Muscle of leg (tissue), 3 donors: ENCODE measurements at regions not wholly inside any gene's neighbourhood (a gene's known extent, or its start where the extent isn't known, plus 50 kb on each side); places are given as distances from the start of the nearest gene placed in this dataset.

Source experiments
- DNase-seq: peaks from one replicate; pipeline ENCODE4 v3.0.0; 2013
- H3K27ac ChIP-seq: one replicate; pipeline ENCODE4 v1.5.1; 2013; ENCODE audit warnings: mild to moderate bottlenecking, low read length, control low read depth
- H3K27me3 ChIP-seq: one replicate; pipeline ENCODE4 v1.6.1; 2013; ENCODE audit warnings: low read length; ENCODE audit not compliant: control insufficient read depth, insufficient read depth
- H3K36me3 ChIP-seq: one replicate; pipeline ENCODE4 v1.6.1; 2013; ENCODE audit warnings: low read length; ENCODE audit not compliant: control insufficient read depth, insufficient read depth
- H3K4me1 ChIP-seq: one replicate; pipeline ENCODE4 v1.6.1; 2013; ENCODE audit warnings: low read length; ENCODE audit not compliant: control insufficient read depth, insufficient read depth
- H3K4me3 ChIP-seq: one replicate; pipeline ENCODE4 v1.5.1; 2013; ENCODE audit warnings: low read length, control low read depth
- H3K9me3 ChIP-seq: replicated peaks from 2 replicates; pipeline ENCODE4 v1.6.1; 2013; ENCODE audit warnings: low read depth, low read length; ENCODE audit not compliant: control insufficient read depth
- WGBS: methylation state at CpG from one replicate; pipeline ENCODE4 v1.1.5; 2013; ENCODE audit warnings: missing lambda C conversion rate; ENCODE audit not compliant: insufficient coverage; 5-methylcytosine and 5-hydroxymethylcytosine counted together

DNA sequence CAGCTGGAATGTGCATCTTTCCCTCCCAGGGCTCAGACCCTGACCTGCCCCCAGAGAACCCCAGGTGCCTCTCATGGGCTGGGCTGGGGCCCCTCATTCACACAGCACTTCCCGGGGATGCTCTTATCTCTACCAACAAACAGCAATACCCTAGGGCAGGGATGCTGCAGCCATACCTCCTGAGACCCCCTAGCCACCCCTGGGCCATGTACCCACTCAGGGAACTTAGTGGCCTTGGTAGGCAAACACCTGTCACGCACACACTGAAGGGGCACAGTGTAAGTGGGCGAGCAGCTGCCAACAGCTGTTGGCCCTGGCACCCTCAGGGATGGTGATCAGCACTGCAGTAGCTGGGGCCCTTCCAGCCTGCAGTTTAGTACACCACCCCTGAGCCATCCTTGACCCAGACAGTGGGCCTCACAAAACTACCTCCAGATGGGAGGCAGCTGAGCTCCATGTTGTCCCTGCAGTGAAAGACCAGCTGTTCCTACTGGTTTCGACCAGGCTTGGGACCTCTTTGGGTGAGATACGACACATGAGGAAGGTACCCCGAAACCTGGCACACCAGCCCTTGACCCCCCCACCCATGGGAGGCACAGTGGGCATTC is 1723.6 kb downstream of the TP53TG3F start:
- H3K9me3 ChIP-seq, result peaks cover 54% of the 10 kb centered on the region
- DNase-seq, result no peak
- H3K27me3 ChIP-seq, result no peaks in the 10 kb centered on the region
- no peaks in the 10 kb centered on the region for H3K36me3 ChIP-seq
- no peak overlapping the region for H3K4me3 ChIP-seq
- H3K27ac ChIP-seq, result no peak overlapping the region
- 58% methylated on average over 4 of the region's 6 CpGs for WGBS
- no peaks in the 10 kb centered on the region for H3K4me1 ChIP-seq

DNA sequence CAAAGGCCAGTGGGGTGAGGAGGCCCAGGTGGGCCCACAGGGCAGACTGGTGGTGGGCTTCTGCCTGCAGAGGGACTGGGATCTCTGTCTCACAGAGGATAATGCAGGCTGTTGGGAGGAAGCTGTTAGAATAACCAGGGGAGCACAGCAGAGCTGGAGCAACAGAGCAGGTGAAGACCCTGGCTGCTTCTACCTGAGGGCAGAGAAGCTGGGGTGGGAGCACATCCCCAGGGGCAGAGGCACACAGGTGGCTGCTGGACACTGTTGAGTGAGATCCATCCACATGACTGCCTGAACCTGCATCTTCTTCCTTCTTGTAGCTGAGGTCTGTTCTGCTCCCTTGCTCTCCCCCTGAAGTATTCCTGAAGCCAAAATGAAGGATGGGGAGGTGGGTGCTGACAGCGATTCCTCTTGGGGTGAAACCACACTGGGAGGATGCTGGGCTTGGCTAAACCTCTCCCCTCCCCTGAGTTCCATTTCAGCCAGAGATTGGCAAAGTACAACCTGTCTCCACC is 1725.0 kb downstream of the TP53TG3F start:
- WGBS, result no CpG with 5 or more reads among the region's 1 CpG
- no peak overlapping the region for H3K27ac ChIP-seq
- H3K27me3 ChIP-seq, result no peaks in the 10 kb centered on the region
- H3K9me3 ChIP-seq, result peaks cover 58% of the 10 kb centered on the region
- H3K36me3 ChIP-seq, result no peaks in the 10 kb centered on the region
- H3K4me3 ChIP-seq, result no peak overlapping the region
- no peaks in the 10 kb centered on the region for H3K4me1 ChIP-seq
- DNase-seq, result no peak

DNA sequence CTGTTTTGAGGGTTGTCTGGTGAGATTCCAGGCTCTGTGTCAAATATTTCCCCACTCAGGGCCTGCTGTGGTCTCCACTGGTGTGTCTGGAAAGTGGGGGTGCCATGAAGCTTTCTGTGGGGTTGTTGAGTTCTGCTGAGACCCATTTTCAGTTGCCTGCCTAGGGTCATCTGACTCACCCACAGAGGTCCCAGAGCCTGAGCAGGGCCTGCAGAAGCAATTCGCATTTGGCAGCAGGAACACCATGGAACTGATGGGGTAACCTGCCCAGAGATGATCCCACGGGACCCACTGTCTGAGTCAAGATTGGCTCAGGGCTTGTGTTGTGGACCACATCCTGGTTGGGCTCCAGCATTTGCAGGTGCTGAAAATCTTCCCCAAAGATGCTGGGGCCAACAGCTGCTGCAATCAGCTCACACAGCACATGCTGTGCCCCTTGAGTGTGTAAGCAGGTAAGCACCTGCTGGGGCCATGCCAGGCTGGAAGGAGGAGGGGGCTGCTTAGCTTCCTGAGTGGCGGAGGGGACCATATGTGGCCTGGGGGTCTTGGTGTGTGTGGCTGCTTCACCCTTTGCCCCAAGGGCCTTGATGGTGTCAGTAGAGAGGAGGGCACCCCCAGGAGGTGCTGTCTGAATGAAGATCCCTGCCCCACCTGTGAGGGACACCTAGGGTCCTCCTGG is 1726.1 kb downstream of the TP53TG3F start:
- WGBS, result 52% methylated on average over 2 of the region's 3 CpGs
- H3K36me3 ChIP-seq, result no peaks in the 10 kb centered on the region
- H3K9me3 ChIP-seq, result peaks cover 58% of the 10 kb centered on the region
- no peaks in the 10 kb centered on the region for H3K4me1 ChIP-seq
- no peaks in the 10 kb centered on the region for H3K27me3 ChIP-seq
- H3K4me3 ChIP-seq, result no peak overlapping the region
- H3K27ac ChIP-seq, result no peak overlapping the region
- DNase-seq, result no peak

DNA sequence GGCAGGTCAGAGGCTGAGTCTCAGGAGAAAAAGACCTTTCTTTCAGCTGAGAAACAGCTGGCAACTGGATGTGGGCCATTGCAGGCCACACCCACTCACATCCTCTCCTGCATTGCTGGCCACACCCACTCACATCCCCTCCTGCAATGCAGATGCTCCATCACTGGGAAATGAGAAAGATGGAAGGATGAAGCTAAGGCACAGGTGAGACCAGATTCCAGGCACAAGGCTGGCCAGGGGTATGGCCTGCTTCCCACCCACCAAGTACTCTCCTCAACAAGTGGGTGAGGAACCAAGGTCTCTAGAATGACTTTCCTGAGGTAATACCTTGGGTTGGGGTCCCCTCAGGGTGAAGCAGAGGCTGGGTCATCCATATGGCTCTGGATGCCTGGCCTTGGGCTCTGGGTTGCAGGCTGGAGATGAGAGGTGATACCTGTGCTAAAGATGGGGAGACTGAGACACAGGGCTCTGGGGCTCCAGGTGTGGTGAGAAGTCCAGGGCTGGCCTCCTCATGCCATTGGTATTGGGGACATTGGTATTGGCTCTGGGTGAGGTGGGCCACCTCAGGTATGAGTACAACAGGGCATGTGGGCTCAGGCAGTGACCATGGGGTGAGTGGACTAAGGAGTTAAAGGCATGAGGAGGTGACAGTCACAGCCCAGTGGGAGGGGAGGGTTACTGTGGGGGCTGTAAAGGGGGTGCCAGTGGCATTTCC is 1726.8 kb downstream of the TP53TG3F start:
- Histone ChIP-seq H3K4me3 (no peak overlapping the region), H3K4me1 (no peaks in the 10 kb centered on the region), H3K36me3 (no peaks in the 10 kb centered on the region), H3K27ac (no peak overlapping the region), H3K27me3 (no peaks in the 10 kb centered on the region), H3K9me3 (peaks cover 54% of the 10 kb centered on the region)
- no peak for DNase-seq

DNA sequence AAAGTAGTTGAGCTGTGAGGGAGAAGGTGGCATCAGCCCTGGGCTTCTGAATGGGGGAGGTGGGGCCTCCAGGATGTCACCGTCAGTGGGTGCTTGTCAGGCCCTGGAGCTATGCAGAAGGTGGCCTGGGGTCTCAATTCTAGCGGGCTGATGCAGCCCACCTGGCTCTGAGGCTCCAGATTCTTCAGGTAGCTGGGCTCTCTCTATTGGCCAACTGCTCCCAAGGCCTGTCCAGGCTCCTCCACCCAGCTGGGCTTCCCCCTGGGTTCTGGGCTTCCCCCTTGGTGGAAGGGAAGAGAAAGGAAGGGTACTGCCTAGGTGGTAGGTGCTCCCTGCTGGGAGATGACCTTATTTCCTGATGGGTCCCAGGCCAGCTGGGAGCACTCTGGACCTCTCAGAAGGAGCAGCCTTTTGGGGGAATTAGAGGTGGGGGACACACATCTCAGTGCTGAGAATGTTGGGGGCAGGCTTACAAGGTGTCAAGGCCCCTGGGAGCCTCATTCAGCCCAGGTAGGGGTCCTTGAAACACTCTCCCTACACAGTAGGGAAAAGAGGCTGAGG is 1728.3 kb downstream of the TP53TG3F start:
- Histone ChIP-seq H3K4me3 (no peak overlapping the region), H3K27ac (no peak overlapping the region), H3K9me3 (peaks cover 39% of the 10 kb centered on the region), H3K36me3 (no peaks in the 10 kb centered on the region), H3K27me3 (no peaks in the 10 kb centered on the region), H3K4me1 (no peaks in the 10 kb centered on the region)
- 25% methylated on average over 1 of the region's 2 CpGs for WGBS
- no peak for DNase-seq

DNA sequence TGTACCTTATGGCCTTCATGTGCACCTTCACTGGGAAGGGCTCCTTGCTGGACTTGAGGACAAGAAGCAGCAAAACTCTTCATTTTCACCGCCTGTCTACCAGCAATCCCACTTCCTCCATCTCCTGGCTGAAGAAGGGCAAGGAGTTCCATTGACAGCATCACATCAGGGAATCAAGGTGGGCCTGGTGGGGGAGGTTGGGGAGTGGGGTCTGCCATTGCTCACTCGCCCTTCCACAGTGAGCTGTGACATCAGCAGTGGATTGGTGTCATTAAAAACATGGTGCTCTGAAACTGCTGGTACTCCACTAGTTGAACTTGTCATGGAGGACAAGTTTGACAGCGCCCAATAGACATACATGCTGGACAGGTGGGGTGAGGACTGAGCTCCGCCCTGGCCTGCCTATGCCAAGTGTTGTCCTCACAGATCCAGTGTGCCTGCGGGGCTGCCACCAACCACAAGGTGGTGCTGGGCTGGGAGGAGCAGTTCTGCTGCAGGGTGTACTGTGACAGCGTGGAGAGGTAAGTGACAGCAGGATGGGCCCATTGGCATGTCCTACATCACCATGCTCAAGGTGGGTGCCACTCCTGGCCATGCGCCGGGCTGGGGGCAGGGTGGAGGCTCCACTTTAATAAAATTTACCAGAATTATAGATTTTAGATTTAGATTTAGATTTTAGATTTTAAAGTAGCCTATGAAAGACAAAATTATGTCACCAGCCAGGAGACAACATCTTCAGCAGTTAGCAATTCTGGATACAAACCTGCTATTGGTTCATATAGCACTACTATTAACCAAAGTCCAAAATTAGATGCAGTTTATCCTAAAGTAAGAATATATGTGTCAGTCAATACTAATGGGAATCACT is 1729.1 kb downstream of the TP53TG3F start:
- H3K27ac ChIP-seq, result no peak overlapping the region
- WGBS, result 66% methylated on average over 3 of the region's 8 CpGs
- no peaks in the 10 kb centered on the region for H3K4me1 ChIP-seq
- DNase-seq, result no peak
- peaks cover 32% of the 10 kb centered on the region for H3K9me3 ChIP-seq
- H3K27me3 ChIP-seq, result no peaks in the 10 kb centered on the region
- H3K4me3 ChIP-seq, result no peak overlapping the region
- no peaks in the 10 kb centered on the region for H3K36me3 ChIP-seq

DNA sequence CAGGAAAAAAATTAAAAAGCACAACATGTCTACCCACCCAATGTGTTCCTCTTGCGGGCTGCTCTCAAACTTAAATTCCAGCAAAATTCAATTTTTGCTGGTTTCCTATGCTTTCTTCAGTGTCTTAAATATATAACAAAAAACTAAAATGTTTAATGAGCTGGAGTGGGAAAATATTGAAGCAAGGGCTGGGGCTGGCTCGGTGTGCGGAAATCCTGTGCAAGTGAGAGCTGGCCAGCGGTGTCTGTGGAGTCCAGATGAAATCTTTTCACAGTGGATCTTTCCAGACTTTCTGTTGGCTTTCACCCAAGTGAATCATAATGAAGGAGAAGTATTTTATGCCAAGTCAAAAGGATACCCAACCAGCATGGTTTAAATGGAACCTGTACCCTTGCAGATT is 1733.6 kb downstream of the TP53TG3F start:
- Histone ChIP-seq H3K4me3 (no peak overlapping the region), H3K4me1 (no peaks in the 10 kb centered on the region), H3K36me3 (no peaks in the 10 kb centered on the region), H3K27ac (no peak overlapping the region), H3K9me3 (peaks cover 35% of the 10 kb centered on the region), H3K27me3 (no peaks in the 10 kb centered on the region)
- WGBS, result 65% methylated on average over 3 of the region's 4 CpGs
- no peak for DNase-seq

DNA sequence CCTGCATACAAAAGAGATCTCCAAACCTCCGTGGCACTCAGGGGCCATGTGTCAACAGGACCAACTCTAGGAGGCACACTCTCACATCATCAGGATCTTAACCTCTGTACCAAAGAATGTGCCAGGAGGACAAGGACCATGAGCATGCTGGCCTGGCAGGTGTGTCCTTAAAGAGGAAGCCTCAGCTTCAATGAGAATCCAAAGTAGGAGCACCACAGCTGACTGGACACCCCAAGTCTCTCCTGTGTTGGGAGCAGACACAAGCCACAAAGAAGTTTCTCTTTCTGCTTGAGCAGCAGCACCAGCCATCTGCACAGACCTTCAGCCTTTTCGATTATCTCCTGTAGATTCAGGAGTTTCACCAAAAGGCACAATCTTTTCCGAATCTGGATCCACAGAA is 1734.5 kb downstream of the TP53TG3F start:
- H3K27ac ChIP-seq, result no peak overlapping the region
- H3K9me3 ChIP-seq, result peaks cover 36% of the 10 kb centered on the region
- H3K4me3 ChIP-seq, result no peak overlapping the region
- no peaks in the 10 kb centered on the region for H3K4me1 ChIP-seq
- DNase-seq, result no peak
- 60% methylated on average over 1 of the region's 3 CpGs for WGBS
- no peaks in the 10 kb centered on the region for H3K36me3 ChIP-seq
- no peaks in the 10 kb centered on the region for H3K27me3 ChIP-seq

DNA sequence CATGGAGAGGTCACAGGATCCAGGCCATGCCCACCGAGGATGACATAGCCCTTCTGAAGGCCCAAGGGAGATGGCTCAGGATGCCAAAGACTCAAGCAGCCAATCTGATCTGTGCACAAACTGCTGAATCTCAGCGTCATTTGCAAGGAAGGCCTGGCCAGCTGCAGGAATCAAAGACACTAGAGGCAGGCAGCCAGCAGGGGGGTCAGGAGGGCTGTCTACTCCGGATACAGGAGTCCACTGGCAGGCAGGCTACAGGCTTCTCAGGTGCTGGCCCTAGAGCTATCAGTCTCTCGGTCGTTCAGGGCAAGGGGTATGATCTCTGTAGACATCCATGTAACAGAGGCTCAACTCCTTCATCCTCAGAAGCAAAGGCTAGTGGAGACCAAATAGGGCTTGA is 1735.3 kb downstream of the TP53TG3F start:
- WGBS, result 57% methylated on average over 3 of the region's 5 CpGs
- Histone ChIP-seq H3K27ac (no peak overlapping the region), H3K9me3 (peaks cover 37% of the 10 kb centered on the region), H3K36me3 (no peaks in the 10 kb centered on the region), H3K4me3 (no peak overlapping the region), H3K27me3 (no peaks in the 10 kb centered on the region), H3K4me1 (no peaks in the 10 kb centered on the region)
- no peak for DNase-seq
